ENCODE measurements at regions not wholly inside any gene's neighbourhood (a gene's known extent, or its start where the extent isn't known, plus 50 kb on each side); places are given as distances from the start of the nearest gene placed in this dataset.
A peak's percentile ranks its signal among the peaks of the same experiment; 100 is the strongest.

DNA sequence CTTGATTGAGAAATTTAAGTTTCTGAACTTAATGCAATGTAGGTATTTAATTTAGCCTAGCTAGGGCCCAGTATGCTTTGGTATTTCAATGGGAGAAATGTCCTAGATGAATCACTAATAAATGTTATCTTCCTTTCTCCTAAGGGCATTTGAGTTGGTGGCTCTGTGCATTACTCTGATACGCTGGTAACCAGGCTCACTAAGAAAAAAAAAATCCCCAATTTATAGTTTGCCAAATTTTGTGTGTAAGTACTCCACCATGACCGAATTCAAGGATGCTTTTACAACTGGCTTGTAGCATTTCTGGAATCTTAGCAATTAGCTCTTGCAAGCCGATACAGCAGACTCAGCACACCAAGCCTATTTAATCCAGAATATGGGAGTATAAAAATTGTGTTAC lies 94.6 kb upstream of the LPP start:
- H3K4me1 ChIP-seq (ENCODE audit: control insufficient read depth in 1 of 2, insufficient read depth in 2 of 2, low read length in 2 of 2): peaks cover 4 to 11% of the 10 kb centered on the region in 2 experiments
- no peak overlapping the region for H3K4me3 ChIP-seq (ENCODE audit: low read depth, low read length)
- no peak overlapping the region for H3K27ac ChIP-seq (ENCODE audit: low read depth, low read length)
- no peak overlapping the region for H2BK12ac ChIP-seq (ENCODE audit: low read length)
- H2AK5ac ChIP-seq (ENCODE audit: low read length): no peak overlapping the region
- DNase-seq: peak in 1 of 2 donors; percentile 61
- H4K12ac ChIP-seq (ENCODE audit: low read depth, low read length): no peak overlapping the region
- no peak overlapping the region for H3K4me2 ChIP-seq (ENCODE audit: low read length)
- no peak overlapping the region for H3K14ac ChIP-seq (ENCODE audit: low read length)
- H3K23ac ChIP-seq (ENCODE audit: low read length): no peak overlapping the region
- no peak overlapping the region for H4K8ac ChIP-seq (ENCODE audit: low read depth, low read length)
- no peak overlapping the region for H2BK120ac ChIP-seq (ENCODE audit: insufficient read depth, low read length, poor library complexity)
- H3K36me3 ChIP-seq (ENCODE audit: control insufficient read depth in 1 of 2, insufficient read depth in 2 of 2, low read length in 2 of 2): no peaks in the 10 kb centered on the region
- H3K79me2 ChIP-seq (ENCODE audit: control insufficient read depth, insufficient read depth, low read length, poor library complexity): no peaks in the 10 kb centered on the region
- no peak overlapping the region for H3K4ac ChIP-seq (ENCODE audit: low read depth, low read length)
- H3K18ac ChIP-seq (ENCODE audit: low read length): no peak overlapping the region
- no peak overlapping the region for H3K9ac ChIP-seq (ENCODE audit: low read length)
- no peak overlapping the region for H2BK5ac ChIP-seq (ENCODE audit: low read depth, low read length, poor library complexity)
- no peaks in the 10 kb centered on the region for H3K27me3 ChIP-seq (ENCODE audit: insufficient read depth, low read length)
- no peaks in the 10 kb centered on the region for H3K9me3 ChIP-seq (ENCODE audit: insufficient read depth, low read depth, low read length)
- H2AFZ ChIP-seq (ENCODE audit: insufficient read depth, low read length, poor library complexity): no peak overlapping the region
- WGBS (ENCODE audit: extremely low coverage, insufficient coverage, insufficient read length): no CpG with 5 or more reads among the region's 3 CpGs
- no peak overlapping the region for H4K91ac ChIP-seq (ENCODE audit: low read depth, low read length)
- H3K79me1 ChIP-seq (ENCODE audit: low read length): no peaks in the 10 kb centered on the region

DNA sequence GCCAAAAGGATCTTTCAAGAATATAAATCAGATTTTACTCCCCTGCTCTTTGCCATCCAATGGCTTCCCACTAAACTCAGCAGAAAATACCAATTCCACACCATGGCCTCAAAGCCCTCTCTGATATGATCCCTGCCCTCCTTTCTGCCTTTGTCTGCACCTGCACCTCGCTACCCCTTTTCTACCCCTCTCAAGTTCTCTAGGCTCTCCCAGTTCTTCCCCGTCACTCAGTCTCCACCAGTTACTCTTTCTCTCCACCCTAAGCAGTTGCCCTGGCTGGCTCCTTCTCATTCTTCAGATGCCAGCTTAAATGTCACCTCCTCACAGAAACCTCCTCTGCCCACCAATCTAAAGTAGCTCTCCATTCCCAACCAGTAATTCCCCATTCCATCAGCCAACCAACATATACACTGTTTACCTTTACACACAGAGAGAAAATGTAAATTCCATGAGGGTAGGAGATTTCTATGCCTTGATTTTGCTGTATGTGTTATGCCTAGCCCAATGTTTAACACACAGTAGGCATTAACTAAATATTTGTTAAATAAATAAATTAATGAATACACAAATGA lies 93.6 kb upstream of the LPP start:
- H3K36me3 ChIP-seq (ENCODE audit: control insufficient read depth in 1 of 2, insufficient read depth in 2 of 2, low read length in 2 of 2): no peaks in the 10 kb centered on the region
- no peak overlapping the region for H3K4ac ChIP-seq (ENCODE audit: low read depth, low read length)
- H2AK5ac ChIP-seq (ENCODE audit: low read length): no peak overlapping the region
- H4K91ac ChIP-seq (ENCODE audit: low read depth, low read length): no peak overlapping the region
- peak overlapping the region; percentile 32 for H2BK12ac ChIP-seq (ENCODE audit: low read length)
- no peaks in the 10 kb centered on the region for H3K9me3 ChIP-seq (ENCODE audit: insufficient read depth, low read depth, low read length)
- peaks cover 4 to 11% of the 10 kb centered on the region in 2 experiments for H3K4me1 ChIP-seq (ENCODE audit: control insufficient read depth in 1 of 2, insufficient read depth in 2 of 2, low read length in 2 of 2)
- no peak overlapping the region for H2BK5ac ChIP-seq (ENCODE audit: low read depth, low read length, poor library complexity)
- H3K14ac ChIP-seq (ENCODE audit: low read length): no peak overlapping the region
- H3K27ac ChIP-seq (ENCODE audit: low read depth, low read length): no peak overlapping the region
- H4K12ac ChIP-seq (ENCODE audit: low read depth, low read length): no peak overlapping the region
- no peaks in the 10 kb centered on the region for H3K79me2 ChIP-seq (ENCODE audit: control insufficient read depth, insufficient read depth, low read length, poor library complexity)
- H3K18ac ChIP-seq (ENCODE audit: low read length): no peak overlapping the region
- H2BK120ac ChIP-seq (ENCODE audit: insufficient read depth, low read length, poor library complexity): no peak overlapping the region
- no peak overlapping the region for H3K4me3 ChIP-seq (ENCODE audit: low read depth, low read length)
- no peak overlapping the region for H3K4me2 ChIP-seq (ENCODE audit: low read length)
- peak overlapping the region; percentile 23 for H3K23ac ChIP-seq (ENCODE audit: low read length)
- H3K9ac ChIP-seq (ENCODE audit: low read length): no peak overlapping the region
- peak; percentile 48 to 89 for DNase-seq
- H4K8ac ChIP-seq (ENCODE audit: low read depth, low read length): no peak overlapping the region
- H3K27me3 ChIP-seq (ENCODE audit: insufficient read depth, low read length): no peaks in the 10 kb centered on the region
- no CpG with 5 or more reads among the region's 2 CpGs for WGBS (ENCODE audit: extremely low coverage, insufficient coverage, insufficient read length)
- H3K79me1 ChIP-seq (ENCODE audit: low read length): no peaks in the 10 kb centered on the region
- no peak overlapping the region for H2AFZ ChIP-seq (ENCODE audit: insufficient read depth, low read length, poor library complexity)

DNA sequence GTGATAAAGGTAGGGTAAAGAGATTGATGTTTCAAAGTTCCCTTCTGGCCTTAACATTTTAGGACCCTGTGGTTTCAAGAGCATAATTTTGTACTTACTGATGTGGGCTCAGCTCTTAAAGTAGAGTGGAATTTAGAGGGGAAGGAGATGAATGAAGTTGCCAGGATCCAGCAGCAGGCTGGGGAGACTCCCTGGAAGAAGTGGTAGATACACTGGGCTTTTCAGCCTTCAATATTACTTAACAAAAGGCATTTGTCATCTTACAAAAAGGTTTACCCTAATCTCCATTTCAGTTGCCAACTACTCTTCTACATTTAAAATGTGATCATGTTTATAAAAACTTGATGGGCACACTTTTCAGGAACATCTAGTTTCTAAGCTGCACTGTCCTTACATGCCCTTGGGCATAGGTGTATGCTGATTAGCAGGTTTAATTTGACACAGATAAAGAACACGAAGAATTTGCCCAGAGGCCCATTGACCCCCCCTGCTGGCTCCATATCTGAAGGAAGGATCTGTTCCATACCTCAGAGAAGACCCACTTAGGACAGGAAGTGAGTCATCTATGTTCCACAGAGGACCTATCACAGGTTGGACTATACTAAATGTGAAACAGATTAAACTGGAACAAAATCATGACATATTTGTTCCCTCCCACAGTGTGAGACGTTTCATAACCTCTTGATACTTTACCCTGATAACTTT lies 93.0 kb upstream of the LPP start:
- Histone ChIP-seq H2BK12ac (ENCODE audit: low read length) (no peak overlapping the region), H3K79me2 (ENCODE audit: control insufficient read depth, insufficient read depth, low read length, poor library complexity) (no peaks in the 10 kb centered on the region), H3K36me3 (ENCODE audit: control insufficient read depth in 1 of 2, insufficient read depth in 2 of 2, low read length in 2 of 2) (no peaks in the 10 kb centered on the region), H2BK120ac (ENCODE audit: insufficient read depth, low read length, poor library complexity) (peak overlapping the region; percentile 48), H2AK5ac (ENCODE audit: low read length) (no peak overlapping the region), H3K9ac (ENCODE audit: low read length) (no peak overlapping the region), H3K4ac (ENCODE audit: low read depth, low read length) (no peak overlapping the region), H3K4me3 (ENCODE audit: low read depth, low read length) (no peak overlapping the region), H3K9me3 (ENCODE audit: insufficient read depth, low read depth, low read length) (no peaks in the 10 kb centered on the region), H4K91ac (ENCODE audit: low read depth, low read length) (no peak overlapping the region), H3K23ac (ENCODE audit: low read length) (no peak overlapping the region), H3K18ac (ENCODE audit: low read length) (no peak overlapping the region), H3K4me1 (ENCODE audit: control insufficient read depth in 1 of 2, insufficient read depth in 2 of 2, low read length in 2 of 2) (peaks cover 4 to 11% of the 10 kb centered on the region in 2 experiments), H3K4me2 (ENCODE audit: low read length) (no peak overlapping the region), H4K8ac (ENCODE audit: low read depth, low read length) (no peak overlapping the region), H3K27ac (ENCODE audit: low read depth, low read length) (no peak overlapping the region), H3K27me3 (ENCODE audit: insufficient read depth, low read length) (no peaks in the 10 kb centered on the region), H4K12ac (ENCODE audit: low read depth, low read length) (no peak overlapping the region), H2AFZ (ENCODE audit: insufficient read depth, low read length, poor library complexity) (no peak overlapping the region), H3K79me1 (ENCODE audit: low read length) (no peaks in the 10 kb centered on the region), H2BK5ac (ENCODE audit: low read depth, low read length, poor library complexity) (no peak overlapping the region), H3K14ac (ENCODE audit: low read length) (no peak overlapping the region)
- WGBS (ENCODE audit: extremely low coverage, insufficient coverage, insufficient read length): no CpG with 5 or more reads among the region's 2 CpGs
- peak; percentile 95 to 99 for DNase-seq

DNA sequence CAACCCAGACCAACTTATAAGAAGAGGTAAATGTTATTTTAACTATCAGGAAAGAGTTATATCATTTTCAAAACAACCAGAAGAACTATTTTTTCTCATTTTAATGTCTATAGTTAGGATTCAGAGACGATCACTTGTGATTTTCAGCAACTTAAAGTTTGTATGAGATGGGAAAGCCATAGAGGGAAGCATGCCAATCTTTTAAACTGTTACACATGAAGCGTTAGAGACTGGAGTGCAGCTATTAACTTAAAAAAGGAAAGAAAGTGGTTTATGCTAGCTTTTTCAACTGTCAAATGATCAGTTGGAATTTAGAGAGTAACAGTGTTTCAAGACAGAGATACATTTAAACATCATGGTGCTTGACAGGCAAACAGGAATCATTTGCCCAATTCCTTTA lies 91.7 kb upstream of the LPP start:
- no peaks in the 10 kb centered on the region for H3K79me1 ChIP-seq (ENCODE audit: low read length)
- H3K36me3 ChIP-seq (ENCODE audit: control insufficient read depth in 1 of 2, insufficient read depth in 2 of 2, low read length in 2 of 2): no peaks in the 10 kb centered on the region
- H2BK5ac ChIP-seq (ENCODE audit: low read depth, low read length, poor library complexity): no peak overlapping the region
- H3K27me3 ChIP-seq (ENCODE audit: insufficient read depth, low read length): no peaks in the 10 kb centered on the region
- H3K4me3 ChIP-seq (ENCODE audit: low read depth, low read length): no peak overlapping the region
- H3K9ac ChIP-seq (ENCODE audit: low read length): no peak overlapping the region
- no peak for DNase-seq
- H3K4me2 ChIP-seq (ENCODE audit: low read length): no peak overlapping the region
- no peak overlapping the region for H3K23ac ChIP-seq (ENCODE audit: low read length)
- no peak overlapping the region for H3K27ac ChIP-seq (ENCODE audit: low read depth, low read length)
- no peaks in the 10 kb centered on the region for H3K79me2 ChIP-seq (ENCODE audit: control insufficient read depth, insufficient read depth, low read length, poor library complexity)
- no peak overlapping the region for H2AFZ ChIP-seq (ENCODE audit: insufficient read depth, low read length, poor library complexity)
- no peak overlapping the region for H2BK120ac ChIP-seq (ENCODE audit: insufficient read depth, low read length, poor library complexity)
- no peak overlapping the region for H4K91ac ChIP-seq (ENCODE audit: low read depth, low read length)
- no peaks in the 10 kb centered on the region for H3K9me3 ChIP-seq (ENCODE audit: insufficient read depth, low read depth, low read length)
- H4K12ac ChIP-seq (ENCODE audit: low read depth, low read length): no peak overlapping the region
- H2AK5ac ChIP-seq (ENCODE audit: low read length): no peak overlapping the region
- H3K14ac ChIP-seq (ENCODE audit: low read length): no peak overlapping the region
- no CpG with 5 or more reads among the region's 2 CpGs for WGBS (ENCODE audit: extremely low coverage, insufficient coverage, insufficient read length)
- H4K8ac ChIP-seq (ENCODE audit: low read depth, low read length): no peak overlapping the region
- no peak overlapping the region for H3K4ac ChIP-seq (ENCODE audit: low read depth, low read length)
- no peak overlapping the region for H2BK12ac ChIP-seq (ENCODE audit: low read length)
- no peak overlapping the region for H3K18ac ChIP-seq (ENCODE audit: low read length)
- H3K4me1 ChIP-seq (ENCODE audit: control insufficient read depth in 1 of 2, insufficient read depth in 2 of 2, low read length in 2 of 2): peaks cover 4 to 11% of the 10 kb centered on the region in 2 experiments
